GM12872 (cell line): ENCODE measurements at regions not wholly inside any gene's neighbourhood (a gene's known extent, or its start where the extent isn't known, plus 50 kb on each side); places are given as distances from the start of the nearest gene placed in this dataset.

ENCODE experiments used
- CTCF ChIP-seq: IDR thresholded peaks from 3 replicates; pipeline ENCODE4 v1.5.1; 2011; ENCODE audit warnings: low read depth, mild to moderate bottlenecking, low read length, moderate library complexity; ENCODE audit not compliant: insufficient read depth

DNA sequence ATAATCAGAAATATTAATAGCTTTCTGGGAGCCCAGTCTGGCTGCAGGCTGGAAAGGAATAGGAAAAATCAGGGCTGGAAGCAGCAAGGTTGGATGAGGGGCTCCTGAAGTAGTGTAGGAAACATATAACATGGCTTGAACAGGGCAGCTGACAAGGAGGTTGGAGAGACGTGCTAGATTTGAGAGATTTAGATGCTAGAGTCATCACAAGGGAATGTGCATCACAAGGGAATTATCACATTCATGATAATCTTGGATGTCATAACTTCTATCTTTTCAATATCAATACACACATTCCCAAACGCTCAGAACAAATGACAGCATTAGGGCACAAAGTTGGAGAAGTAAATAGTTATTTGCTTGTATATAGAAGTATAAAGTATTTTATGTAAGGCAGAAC is 120.9 kb upstream of the EGFR start:
- no peak for TF ChIP-seq CTCF

DNA sequence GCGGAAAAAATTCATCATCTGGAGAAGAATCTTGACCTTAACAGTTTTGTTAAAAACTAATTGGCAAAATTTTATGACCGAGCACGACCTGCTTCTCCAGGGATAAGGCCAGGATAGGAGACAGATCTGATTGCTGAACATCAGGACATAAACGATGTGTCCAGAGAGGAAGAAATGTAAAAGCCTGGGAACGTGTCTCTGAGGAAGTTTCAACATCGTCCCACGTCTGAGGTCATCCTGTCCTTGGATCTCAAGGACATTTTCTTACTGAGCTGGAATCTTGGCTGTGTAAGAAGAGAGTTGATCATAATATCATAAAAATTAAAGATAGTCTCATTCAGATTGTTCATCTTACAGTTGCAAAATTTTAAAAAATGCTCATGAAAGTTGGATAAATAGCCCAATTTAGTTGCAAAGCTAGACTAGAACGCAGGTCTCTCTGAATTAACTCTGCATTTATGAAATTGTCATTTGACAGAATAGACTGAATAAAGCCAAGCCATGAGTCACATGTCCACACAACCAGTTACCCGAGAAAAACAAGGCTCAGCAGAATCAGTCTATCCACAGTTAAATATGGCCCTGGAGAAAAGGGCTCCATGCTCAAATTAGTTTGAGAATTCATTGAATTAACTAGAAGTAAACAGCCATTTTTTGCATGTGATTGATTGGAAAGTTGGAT is 120.0 kb upstream of the EGFR start:
- no peak for TF ChIP-seq CTCF

DNA sequence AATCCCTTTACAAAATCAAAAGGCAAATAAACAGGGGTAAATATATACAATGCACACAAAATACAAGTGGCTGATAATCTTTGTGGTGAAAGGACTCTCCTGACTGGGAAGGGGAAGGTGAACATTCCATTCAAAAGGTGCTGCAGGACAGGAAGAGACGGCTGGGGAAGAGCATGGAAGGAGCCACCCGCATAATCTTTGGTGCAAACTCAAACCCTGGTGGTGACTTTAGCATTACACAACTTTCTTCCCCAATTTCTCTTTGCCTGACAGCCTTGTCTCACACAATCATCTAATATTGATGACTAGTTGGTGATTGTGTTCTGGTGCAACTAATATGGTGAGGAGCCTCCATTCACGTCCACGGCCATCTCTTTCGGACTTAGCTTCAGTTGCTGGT is 117.0 kb upstream of the EGFR start:
- TF ChIP-seq CTCF = no peak

GRCh38 chr7:54904130-54904529 is 114.7 kb upstream of the EGFR start:
- TF ChIP-seq CTCF = no peak

DNA sequence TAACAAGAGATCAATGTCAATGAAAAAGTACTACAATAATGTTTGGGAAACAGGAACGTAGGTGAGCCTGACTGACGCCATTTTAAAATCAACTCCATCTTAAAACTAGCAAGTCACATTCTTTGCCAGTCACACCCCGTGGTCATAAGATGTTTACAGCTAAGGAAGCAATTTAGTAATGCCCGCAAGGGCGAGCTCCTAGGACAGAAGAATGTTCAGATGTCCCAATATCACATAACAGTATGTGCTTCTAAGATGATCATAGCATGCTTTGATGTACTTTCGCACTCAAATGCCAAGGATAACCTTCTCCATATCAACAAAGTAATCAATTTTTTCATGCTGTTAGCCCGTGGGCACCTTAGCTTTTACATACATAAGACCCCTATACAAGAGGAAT is 113.8 kb upstream of the EGFR start:
- no peak for TF ChIP-seq CTCF

GRCh38 chr7:54906963-54907362 is 111.9 kb upstream of the EGFR start:
- no peak for TF ChIP-seq CTCF

DNA sequence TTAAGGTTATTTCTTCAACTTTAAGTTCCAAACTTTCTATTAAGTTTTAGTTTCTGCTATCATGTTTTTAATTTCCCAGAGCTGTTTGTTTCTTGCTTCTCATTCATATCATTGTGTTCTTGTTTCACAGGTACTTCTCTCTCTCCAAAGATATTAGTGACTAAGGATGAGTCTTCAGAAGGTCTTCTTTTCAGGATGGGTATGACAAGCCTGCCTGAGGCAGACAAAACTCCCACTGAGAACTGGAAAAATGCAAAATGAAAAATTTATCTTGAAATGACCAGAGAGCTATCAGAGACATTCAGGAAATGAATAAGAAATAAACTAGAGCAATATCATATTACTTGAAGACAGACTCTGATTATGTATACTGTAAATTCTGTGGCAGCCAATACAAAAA is 110.8 kb upstream of the EGFR start:
- no peak for TF ChIP-seq CTCF
